Liver (tissue), 8 donors: ENCODE measurements at regions not wholly inside any gene's neighbourhood (a gene's known extent, or its start where the extent isn't known, plus 50 kb on each side); places are given as distances from the start of the nearest gene placed in this dataset.

Source experiments
- DNase-seq: peaks from one replicate; pipeline ENCODE4 v3.0.0-alpha.2; 2017; ENCODE audit warnings: low spot score
- H3K27ac ChIP-seq, 2 donors: one replicate each; pipeline ENCODE4 v1.7.0; 2013; ENCODE audit warnings: inconsistent platforms in 2 of 2, low read length in 2 of 2, control low read depth in 1 of 2, low read depth in 1 of 2, mild to moderate bottlenecking in 1 of 2
- H3K27me3 ChIP-seq, 4 donors: one replicate each; pipeline versions ENCODE4 v1.6.1 to v1.7.0; 2013; ENCODE audit warnings: low read length in 3 of 4, inconsistent platforms in 1 of 4, mild to moderate bottlenecking in 1 of 4, moderate library complexity in 1 of 4; ENCODE audit not compliant: control insufficient read depth in 4 of 4, insufficient read depth in 4 of 4
- H3K36me3 ChIP-seq, 4 donors: one replicate each; pipeline versions ENCODE4 v1.6.1 to v1.7.0; 2013; ENCODE audit warnings: low read length in 3 of 4, mild to moderate bottlenecking in 3 of 4, low read depth in 1 of 4, moderate library complexity in 1 of 4; ENCODE audit not compliant: control insufficient read depth in 4 of 4, insufficient read depth in 3 of 4
- H3K4me1 ChIP-seq, 4 donors: one replicate each; pipeline versions ENCODE4 v1.6.1 to v1.7.0; 2013; ENCODE audit warnings: low read length in 3 of 4, mild to moderate bottlenecking in 3 of 4, moderate library complexity in 1 of 4; ENCODE audit not compliant: control insufficient read depth in 4 of 4, insufficient read depth in 4 of 4
- H3K4me3 ChIP-seq, 3 donors: one replicate each; pipeline versions ENCODE4 v1.6.1 to v1.7.0; 2013; ENCODE audit warnings: low read length in 3 of 3, control low read depth in 1 of 3, low read depth in 1 of 3, mild to moderate bottlenecking in 1 of 3
- H3K9ac ChIP-seq, 2 donors: one replicate each; pipeline ENCODE4 v1.7.0; 2013; ENCODE audit warnings: low read length in 2 of 2, mild to moderate bottlenecking in 2 of 2, moderate library complexity in 2 of 2, control low read depth in 1 of 2, low read depth in 1 of 2
- H3K9me3 ChIP-seq, 4 donors: one replicate each; pipeline versions ENCODE4 v1.6.1 to v1.7.0; 2013; ENCODE audit warnings: low read length in 3 of 4; ENCODE audit not compliant: control insufficient read depth in 4 of 4
- CTCF ChIP-seq: fragments of 150-350 bp; IDR thresholded peaks from 2 replicates; pipeline ENCODE4 v1.5.1; 2017; ENCODE audit warnings: improper control_type of control experiment, low read depth, low read length; ENCODE audit not compliant: missing input control
- EGR1 ChIP-seq, 2 donors: IDR thresholded peaks; 2 replicates each; pipeline ENCODE4 v1.6.1; 2016 to 2018; ENCODE audit warnings: antibody characterized with exemption in 2 of 2, low read depth in 2 of 2
- FOXA1 ChIP-seq: IDR thresholded peaks from 2 replicates; pipeline ENCODE4 v1.6.1; 2016; ENCODE audit warnings: antibody characterized with exemption
- FOXA2 ChIP-seq: IDR thresholded peaks from 2 replicates; pipeline ENCODE4 v1.6.1; 2016; ENCODE audit warnings: antibody characterized with exemption
- HNF4A ChIP-seq, 2 donors: conservative IDR thresholded peaks; 2 replicates each; pipeline ENCODE4 v1.6.1; 2016; ENCODE audit warnings: antibody characterized with exemption in 2 of 2, mild to moderate bottlenecking in 2 of 2
- HNF4G ChIP-seq: IDR thresholded peaks from 2 replicates; pipeline ENCODE4 v1.6.1; 2016; ENCODE audit warnings: antibody characterized with exemption
- JUND ChIP-seq, 2 donors: IDR thresholded peaks; 2 replicates each; pipeline ENCODE4 v1.6.1; 2016; ENCODE audit warnings: antibody characterized with exemption in 2 of 2
- NR2F2 ChIP-seq: IDR thresholded peaks from 2 replicates; pipeline ENCODE4 v1.6.1; 2016; ENCODE audit warnings: antibody characterized with exemption
- RAD21 ChIP-seq, 2 donors: IDR thresholded peaks; 2 replicates each; pipeline ENCODE4 v1.6.1; 2016; ENCODE audit warnings: antibody characterized with exemption in 2 of 2, mild to moderate bottlenecking in 2 of 2
- RXRA ChIP-seq, 2 donors: IDR thresholded peaks; 2 replicates each; pipeline ENCODE4 v1.6.1; 2017 to 2018; ENCODE audit warnings: antibody characterized with exemption in 2 of 2, mild to moderate bottlenecking in 1 of 2
- SP1 ChIP-seq: IDR thresholded peaks from 2 replicates; pipeline ENCODE4 v1.6.1; 2018; ENCODE audit warnings: antibody characterized with exemption, mild to moderate bottlenecking
- TAF1 ChIP-seq: conservative IDR thresholded peaks from 2 replicates; pipeline ENCODE4 v1.6.1; 2016; ENCODE audit warnings: antibody characterized with exemption, mild to moderate bottlenecking
- YY1 ChIP-seq: IDR thresholded peaks from 2 replicates; pipeline ENCODE4 v1.6.1; 2016; ENCODE audit warnings: antibody characterized with exemption, mild to moderate bottlenecking
- WGBS: extraction: QIAGEN DNeasy Blood & Tissue Kit; methylation state at CpG from one replicate; pipeline ENCODE4 v1.1.7; 2013; 5-methylcytosine and 5-hydroxymethylcytosine counted together
- TF ChIP-seq, protein P1 (sequence below): IDR thresholded peaks from 2 replicates; pipeline ENCODE4 v1.6.1; 2016; ENCODE audit warnings: antibody characterized with exemption
- donor health status: healthy.
- donor health status: healthy.
- donor health status: healthy.
- donor health status: healthy.
- donor health status: healthy.

DNA sequence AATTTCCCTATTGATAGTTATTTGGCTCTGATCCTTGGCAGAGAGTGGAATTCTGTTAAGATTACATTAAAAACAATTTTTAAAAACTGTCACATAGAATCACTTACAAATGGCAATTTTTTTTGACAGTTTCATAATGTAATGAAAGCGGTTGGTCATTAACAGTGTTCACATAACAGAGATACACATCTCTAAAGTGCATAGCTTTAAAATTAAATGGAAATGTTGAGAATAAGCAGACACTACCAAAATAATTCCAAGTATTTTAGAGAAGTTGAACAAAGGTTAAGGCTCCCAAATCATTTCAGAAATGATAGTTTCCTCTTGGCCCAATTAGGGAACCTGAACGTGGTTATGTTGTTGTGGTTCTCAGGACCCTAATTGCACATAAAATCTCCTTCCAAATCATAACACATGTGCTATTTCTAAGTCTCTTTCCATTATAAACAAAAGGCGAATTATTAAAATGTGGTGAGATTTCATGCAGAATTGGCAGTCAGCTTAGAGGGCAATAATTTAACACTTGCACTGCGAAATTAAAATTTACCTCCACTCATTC lies 528.9 kb upstream of the FZD8 start:
- TF ChIP-seq EGR1 (IDR thresholded peaks at IDR 0.05; ENCODE audit: low read depth in 2 of 2) (no peak), SP1 (no peak), NR2F2 (peak; percentile 49), TAF1 (no peak), CTCF (no peak), HNF4G (no peak), RAD21 (IDR thresholded peaks at IDR 0.05) (no peak)
- Histone ChIP-seq H3K4me1 (no peaks in the 10 kb centered on the region), H3K36me3 (no peaks in the 10 kb centered on the region), H3K4me3 (no peak overlapping the region), H3K9ac (no peak overlapping the region), H3K27me3 (no peaks in the 10 kb centered on the region), H3K9me3 (no peaks in the 10 kb centered on the region), H3K27ac (no peak overlapping the region)
- DNase-seq, result no peak
- 72% methylated on average over 4 of the region's 4 CpGs for WGBS

DNA sequence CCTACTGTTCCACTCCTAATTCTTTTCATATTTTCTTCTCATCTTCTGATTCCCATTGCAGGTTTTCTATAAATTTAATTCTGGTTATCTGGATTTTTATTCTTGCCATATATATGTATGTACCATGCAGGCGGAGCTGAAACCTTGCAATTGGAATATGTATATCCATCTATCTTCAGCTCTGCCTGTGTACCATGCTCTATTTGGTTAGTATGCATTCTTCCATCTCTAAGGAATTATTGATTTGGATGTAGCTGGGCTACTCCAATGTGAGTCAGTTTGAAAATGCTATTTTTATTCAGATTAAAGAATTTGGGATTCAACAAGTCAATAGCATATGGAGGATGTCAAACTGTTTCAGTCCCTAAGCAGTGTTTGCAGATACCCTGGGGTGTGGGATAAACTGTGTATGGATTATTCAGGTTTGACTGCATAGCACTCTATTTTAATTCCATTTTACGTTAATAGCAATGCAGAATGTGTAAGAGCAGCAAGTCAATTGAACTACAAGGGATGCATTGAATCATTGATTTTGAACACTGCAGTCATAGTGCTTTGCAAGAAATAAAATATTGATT lies 528.1 kb upstream of the FZD8 start:
- H3K4me3 ChIP-seq, result no peak overlapping the region
- WGBS, result 82% methylated on average over 2 of the region's 2 CpGs
- TF ChIP-seq NR2F2, result no peak
- TF ChIP-seq FOXA1, result no peak
- TF ChIP-seq JUND (IDR thresholded peaks at IDR 0.05), result no peak
- no peak overlapping the region for H3K27ac ChIP-seq
- no peaks in the 10 kb centered on the region for H3K4me1 ChIP-seq
- no peaks in the 10 kb centered on the region for H3K27me3 ChIP-seq
- H3K9ac ChIP-seq, result no peak overlapping the region
- H3K9me3 ChIP-seq, result no peaks in the 10 kb centered on the region
- H3K36me3 ChIP-seq, result no peaks in the 10 kb centered on the region
- DNase-seq, result no peak

DNA sequence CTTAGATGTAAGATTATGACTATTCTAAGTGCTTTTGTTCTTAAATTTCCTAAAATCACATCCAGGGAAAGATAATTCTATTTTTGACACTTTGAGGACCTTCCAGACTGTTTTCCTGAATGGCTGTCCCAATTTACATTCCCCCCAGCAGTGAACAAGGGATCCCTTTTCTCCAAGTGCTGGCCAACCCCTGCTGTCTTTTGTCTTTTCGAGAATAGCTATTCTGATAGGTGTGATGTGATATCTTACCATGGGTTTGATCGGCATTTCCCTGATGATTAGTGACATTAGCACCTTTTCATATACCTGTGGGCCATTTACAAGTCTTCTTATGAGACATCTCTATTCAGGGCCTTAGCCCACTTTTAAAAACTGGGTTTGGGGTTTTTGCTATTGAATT lies 526.7 kb upstream of the FZD8 start:
- Histone ChIP-seq H3K4me3 (no peak overlapping the region), H3K27me3 (no peaks in the 10 kb centered on the region), H3K27ac (no peak overlapping the region), H3K4me1 (no peaks in the 10 kb centered on the region), H3K9me3 (no peaks in the 10 kb centered on the region), H3K9ac (no peak overlapping the region), H3K36me3 (no peaks in the 10 kb centered on the region)
- no peak for TF ChIP-seq NR2F2
- no peak for TF ChIP-seq HNF4A (conservative IDR thresholded peaks at IDR 0.05)
- no peak for TF ChIP-seq RXRA (IDR thresholded peaks at IDR 0.05)
- TF ChIP-seq FOXA2, result no peak
- TF ChIP-seq YY1, result no peak
- TF ChIP-seq RAD21 (IDR thresholded peaks at IDR 0.05), result no peak
- TF ChIP-seq, protein P1, sequence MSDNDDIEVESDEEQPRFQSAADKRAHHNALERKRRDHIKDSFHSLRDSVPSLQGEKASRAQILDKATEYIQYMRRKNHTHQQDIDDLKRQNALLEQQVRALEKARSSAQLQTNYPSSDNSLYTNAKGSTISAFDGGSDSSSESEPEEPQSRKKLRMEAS, result no peak
- no peak for TF ChIP-seq CTCF
- WGBS, result 81% methylated on average over 2 of the region's 2 CpGs
- DNase-seq, result no peak
